Midbrain (tissue), 1 donor: ENCODE measurements at regions not wholly inside any gene's neighbourhood (a gene's known extent, or its start where the extent isn't known, plus 50 kb on each side); places are given as distances from the start of the nearest gene placed in this dataset.
"Not testable (repeated sequence)": the region's sequence is repeated elsewhere in the genome, so short reads cannot be mapped to it uniquely, and the experiment has no call there.

Source experiments
- DNase-seq: peaks from one replicate; lab custom pipeline; 2025; lab: John Stamatoyannopoulos, UW

GRCh38 chr6:155936551-155936950, 480.9 kb upstream of the NOX3 start:
- no peak for DNase-seq

GRCh38 chr6:155936127-155936526, 480.5 kb upstream of the NOX3 start:
- no peak for DNase-seq

GRCh38 chr6:155916846-155917624, 461.4 kb upstream of the NOX3 start:
- no peak for DNase-seq

- DNase-seq = no peak
Measured at GRCh38 chr6:155915651-155916050, 460.0 kb upstream of the NOX3 start.

- DNase-seq = no peak
Measured at GRCh38 chr6:155913816-155914215, 458.2 kb upstream of the NOX3 start.

GRCh38 chr6:155909710-155910109, 454.1 kb upstream of the NOX3 start:
- no peak for DNase-seq

- no peak for DNase-seq
Measured at GRCh38 chr6:155895641-155896040, 440.0 kb upstream of the NOX3 start.

GRCh38 chr6:155894758-155895157, 439.1 kb upstream of the NOX3 start:
- DNase-seq = no peak

GRCh38 chr6:155894262-155894661, 438.6 kb upstream of the NOX3 start:
- DNase-seq = no peak

- no peak for DNase-seq
Measured at GRCh38 chr6:155890409-155890808, 434.8 kb upstream of the NOX3 start.

GRCh38 chr6:155889410-155889809, 433.8 kb upstream of the NOX3 start:
- DNase-seq = no peak

- DNase-seq = no peak
Measured at GRCh38 chr6:155887421-155887820, 431.8 kb upstream of the NOX3 start.

GRCh38 chr6:155883741-155884140, 428.1 kb upstream of the NOX3 start:
- no peak for DNase-seq

- no peak for DNase-seq
Measured at GRCh38 chr6:155883334-155883731, 427.7 kb upstream of the NOX3 start.

GRCh38 chr6:155882527-155883333, 427.1 kb upstream of the NOX3 start:
- DNase-seq = no peak

- DNase-seq = no peak
Measured at GRCh38 chr6:155881826-155882526, 426.3 kb upstream of the NOX3 start.

- no peak for DNase-seq
Measured at GRCh38 chr6:155880900-155881299, 425.3 kb upstream of the NOX3 start.

GRCh38 chr6:155872961-155873360, 417.3 kb upstream of the NOX3 start:
- no peak for DNase-seq

- DNase-seq = no peak
Measured at GRCh38 chr6:155867682-155868081, 412.0 kb upstream of the NOX3 start.

- not testable (repeated sequence) for DNase-seq
Measured at GRCh38 chr6:155866676-155867390, 411.2 kb upstream of the NOX3 start.

- no peak for DNase-seq
Measured at GRCh38 chr6:155861821-155862220, 406.2 kb upstream of the NOX3 start.

GRCh38 chr6:155858906-155859305, 403.3 kb upstream of the NOX3 start:
- DNase-seq = not testable (repeated sequence)
